SK-N-SH treated with all-trans-retinoic acid at 6 μM for 48 hours (cell line): ENCODE measurements at regions not wholly inside any gene's neighbourhood (a gene's known extent, or its start where the extent isn't known, plus 50 kb on each side); places are given as distances from the start of the nearest gene placed in this dataset.

ENCODE experiments used
- ATAC-seq: fragments of 200-7000 bp; cut with Tn5 transposase; 3 replicates; pipeline ENCODE4 v1.9.1; 2020; ENCODE audit warnings: mild to moderate bottlenecking, moderate library complexity
- ARNTL ChIP-seq: fragments of 450-650 bp; formaldehyde crosslinking; IDR thresholded peaks from 2 replicates; pipeline ENCODE4 v1.5.0; 2020; ENCODE audit warnings: low read depth, mild to moderate bottlenecking, moderate library complexity, borderline replicate concordance
- BACH2 ChIP-seq: fragments of 250-450 bp; sonication (Bioruptor Pico); IDR thresholded peaks from 2 replicates; pipeline ENCODE4 v1.9.0; 2021; ENCODE audit warnings: mild to moderate bottlenecking, borderline replicate concordance
- CSDC2 ChIP-seq: fragments of 250-450 bp; sonication (Bioruptor Pico); IDR thresholded peaks from 2 replicates; pipeline ENCODE4 v1.5.0; 2020; ENCODE audit warnings: mild to moderate bottlenecking, moderate library complexity
- CSRNP3 ChIP-seq: fragments of 250-450 bp; sonication (Bioruptor Pico); IDR thresholded peaks from 2 replicates; pipeline ENCODE4 v1.5.1; 2021; ENCODE audit warnings: mild to moderate bottlenecking, moderate library complexity
- ESRRG ChIP-seq: fragments of 250-450 bp; sonication (Bioruptor Pico); IDR thresholded peaks from 2 replicates; pipeline ENCODE4 v1.6.1; 2021; ENCODE audit warnings: mild to moderate bottlenecking
- GLIS3 ChIP-seq: fragments of 250-450 bp; sonication (Bioruptor Pico); IDR thresholded peaks from 2 replicates; pipeline ENCODE4 v1.5.0; 2020; ENCODE audit warnings: mild to moderate bottlenecking, moderate library complexity
- ISL1 ChIP-seq: fragments of 250-450 bp; sonication (Bioruptor Pico); IDR thresholded peaks from 2 replicates; pipeline ENCODE4 v2.1.2; 2022; ENCODE audit warnings: mild to moderate bottlenecking, moderate library complexity
- OSR1 ChIP-seq: fragments of 250-450 bp; sonication (Bioruptor Pico); IDR thresholded peaks from 2 replicates; pipeline ENCODE4 v1.8.0; 2022; ENCODE audit warnings: moderate library complexity, mild to moderate bottlenecking, inconsistent platforms
- POU6F1 ChIP-seq: fragments of 250-450 bp; sonication (Bioruptor Pico); IDR thresholded peaks from 2 replicates; pipeline ENCODE4 v1.8.0; 2021; ENCODE audit warnings: low read depth, mild to moderate bottlenecking, moderate library complexity, borderline replicate concordance
- PPARA ChIP-seq: fragments of 250-450 bp; sonication (Bioruptor Pico); IDR thresholded peaks from 2 replicates; pipeline ENCODE4 v1.5.0; 2020; ENCODE audit warnings: mild to moderate bottlenecking, borderline replicate concordance
- RARB ChIP-seq: fragments of 250-450 bp; sonication (Bioruptor Pico); IDR thresholded peaks from 2 replicates; pipeline ENCODE4 v1.8.0; 2021; ENCODE audit warnings: mild to moderate bottlenecking, moderate library complexity
- TCF4 ChIP-seq: fragments of 250-450 bp; sonication (Bioruptor Pico); IDR thresholded peaks from 2 replicates; pipeline ENCODE4 v1.8.0; 2021; ENCODE audit warnings: mild to moderate bottlenecking, moderate library complexity, borderline replicate concordance
- TOX ChIP-seq: fragments of 250-450 bp; sonication (Bioruptor Pico); IDR thresholded peaks from 2 replicates; pipeline ENCODE4 v1.8.0; 2021; ENCODE audit warnings: mild to moderate bottlenecking, moderate library complexity, borderline replicate concordance
- ZC3H10 ChIP-seq: fragments of 250-450 bp; sonication (Bioruptor Pico); IDR thresholded peaks from 2 replicates; pipeline ENCODE4 v1.5.1; 2021; ENCODE audit warnings: mild to moderate bottlenecking, moderate library complexity
- ZFP3 ChIP-seq: fragments of 250-450 bp; sonication (Bioruptor Pico); IDR thresholded peaks from 2 replicates; pipeline ENCODE4 v1.5.0; 2020; ENCODE audit warnings: mild to moderate bottlenecking, moderate library complexity
- ZFP30 ChIP-seq: fragments of 450-650 bp; formaldehyde crosslinking; IDR thresholded peaks from 2 replicates; pipeline ENCODE4 v1.5.0; 2022; ENCODE audit warnings: mild to moderate bottlenecking, moderate library complexity
- ZNF565 ChIP-seq: fragments of 450-650 bp; formaldehyde crosslinking; conservative IDR thresholded peaks from 2 replicates; pipeline ENCODE4 v1.5.0; 2020; ENCODE audit warnings: low read depth, mild to moderate bottlenecking, moderate library complexity
- ZNF8 ChIP-seq: fragments of 450-650 bp; formaldehyde crosslinking; IDR thresholded peaks from 2 replicates; pipeline ENCODE4 v1.5.0; 2020; ENCODE audit warnings: mild to moderate bottlenecking, moderate library complexity
- TF ChIP-seq, protein P1 (sequence below): fragments of 250-450 bp; sonication (Bioruptor Pico); IDR thresholded peaks from 2 replicates; pipeline ENCODE4 v1.8.0; 2020; ENCODE audit warnings: mild to moderate bottlenecking, moderate library complexity, borderline replicate concordance
- TF ChIP-seq, protein P2 (sequence below): fragments of 250-450 bp; sonication (Bioruptor Pico); IDR thresholded peaks from 2 replicates; pipeline ENCODE4 v1.5.0; 2020; ENCODE audit warnings: mild to moderate bottlenecking, moderate library complexity
- TF ChIP-seq, protein P3 (sequence below): fragments of 250-450 bp; sonication (Bioruptor Pico); IDR thresholded peaks from 2 replicates; pipeline ENCODE4 v1.5.1; 2020; ENCODE audit warnings: low read depth, mild to moderate bottlenecking, moderate library complexity

DNA sequence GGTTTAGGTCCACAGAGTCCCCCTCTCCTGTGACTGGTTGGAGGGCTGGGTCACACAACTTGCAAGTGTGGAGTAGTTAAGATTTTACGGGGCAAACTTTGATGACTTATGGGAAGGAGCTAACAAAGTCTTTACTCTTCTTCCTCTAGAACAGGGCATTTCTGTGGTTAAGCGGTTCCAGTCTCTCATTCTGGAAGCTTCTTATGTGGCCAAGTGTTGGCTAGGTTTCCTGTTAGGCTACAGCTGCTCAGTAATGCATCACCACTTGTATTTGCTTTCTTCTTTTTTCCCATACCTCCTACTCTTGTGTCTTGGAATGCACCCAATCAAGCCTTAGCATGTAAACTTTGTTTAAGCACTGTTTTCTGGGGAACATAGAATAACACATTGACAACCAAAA is 100.6 kb upstream of the PLAAT1 start:
- ATAC-seq, result no peak
- TF ChIP-seq ZC3H10 (CRISPR knock-in tag) (no peak), ZFP3 (no peak), RARB (CRISPR knock-in tag) (no peak), TOX (no peak)

DNA sequence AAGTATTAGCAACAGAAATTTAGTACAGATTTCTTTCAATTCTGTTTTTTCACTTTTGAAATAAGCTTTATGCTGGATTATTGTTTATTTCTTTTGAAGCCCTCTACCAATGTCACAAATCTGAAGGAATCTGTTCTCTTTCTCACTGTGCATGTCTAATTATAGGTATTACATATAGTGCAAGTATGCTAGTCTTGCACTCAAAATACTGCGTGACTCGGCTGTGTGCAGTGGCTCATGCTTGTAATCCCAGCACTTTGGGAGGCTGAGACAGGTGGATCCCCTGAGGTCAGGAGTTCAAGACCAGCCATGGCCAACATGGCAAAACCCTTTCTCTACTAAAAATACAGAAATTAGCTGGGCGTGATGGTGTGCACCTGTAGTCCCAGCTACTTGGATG is 95.8 kb upstream of the PLAAT1 start:
- no peak for ATAC-seq

GRCh38 chr3:193148688-193149473 is 92.1 kb upstream of the PLAAT1 start:
- no peak for ATAC-seq

More for the DNA sequence above, 95.8 kb upstream of the PLAAT1 start:
- no peak for TF ChIP-seq POU6F1 (CRISPR knock-in tag)
- TF ChIP-seq CSRNP3 (CRISPR knock-in tag), result no peak
- TF ChIP-seq ISL1 (CRISPR knock-in tag), result no peak
- TF ChIP-seq ZC3H10 (CRISPR knock-in tag), result no peak
- TF ChIP-seq GLIS3 (CRISPR knock-in tag), result no peak
- no peak for TF ChIP-seq CSDC2 (CRISPR knock-in tag)
- no peak for TF ChIP-seq ZNF8 (CRISPR knock-in tag)
- no peak for TF ChIP-seq RARB (CRISPR knock-in tag)
- TF ChIP-seq BACH2, result no peak
- TF ChIP-seq, protein P1, sequence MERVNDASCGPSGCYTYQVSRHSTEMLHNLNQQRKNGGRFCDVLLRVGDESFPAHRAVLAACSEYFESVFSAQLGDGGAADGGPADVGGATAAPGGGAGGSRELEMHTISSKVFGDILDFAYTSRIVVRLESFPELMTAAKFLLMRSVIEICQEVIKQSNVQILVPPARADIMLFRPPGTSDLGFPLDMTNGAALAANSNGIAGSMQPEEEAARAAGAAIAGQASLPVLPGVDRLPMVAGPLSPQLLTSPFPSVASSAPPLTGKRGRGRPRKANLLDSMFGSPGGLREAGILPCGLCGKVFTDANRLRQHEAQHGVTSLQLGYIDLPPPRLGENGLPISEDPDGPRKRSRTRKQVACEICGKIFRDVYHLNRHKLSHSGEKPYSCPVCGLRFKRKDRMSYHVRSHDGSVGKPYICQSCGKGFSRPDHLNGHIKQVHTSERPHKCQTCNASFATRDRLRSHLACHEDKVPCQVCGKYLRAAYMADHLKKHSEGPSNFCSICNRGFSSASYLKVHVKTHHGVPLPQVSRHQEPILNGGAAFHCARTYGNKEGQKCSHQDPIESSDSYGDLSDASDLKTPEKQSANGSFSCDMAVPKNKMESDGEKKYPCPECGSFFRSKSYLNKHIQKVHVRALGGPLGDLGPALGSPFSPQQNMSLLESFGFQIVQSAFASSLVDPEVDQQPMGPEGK (CRISPR knock-in tag), result no peak
- TF ChIP-seq TOX, result no peak
- TF ChIP-seq TCF4 (CRISPR knock-in tag), result no peak
- no peak for TF ChIP-seq ESRRG (CRISPR knock-in tag)

GRCh38 chr3:193149998-193150397 is 91.0 kb upstream of the PLAAT1 start:
- no peak for ATAC-seq
- TF ChIP-seq ZC3H10 (CRISPR knock-in tag) (no peak), CSRNP3 (CRISPR knock-in tag) (no peak), TCF4 (CRISPR knock-in tag) (no peak), ZNF8 (CRISPR knock-in tag) (no peak)
- TF ChIP-seq, protein P2, sequence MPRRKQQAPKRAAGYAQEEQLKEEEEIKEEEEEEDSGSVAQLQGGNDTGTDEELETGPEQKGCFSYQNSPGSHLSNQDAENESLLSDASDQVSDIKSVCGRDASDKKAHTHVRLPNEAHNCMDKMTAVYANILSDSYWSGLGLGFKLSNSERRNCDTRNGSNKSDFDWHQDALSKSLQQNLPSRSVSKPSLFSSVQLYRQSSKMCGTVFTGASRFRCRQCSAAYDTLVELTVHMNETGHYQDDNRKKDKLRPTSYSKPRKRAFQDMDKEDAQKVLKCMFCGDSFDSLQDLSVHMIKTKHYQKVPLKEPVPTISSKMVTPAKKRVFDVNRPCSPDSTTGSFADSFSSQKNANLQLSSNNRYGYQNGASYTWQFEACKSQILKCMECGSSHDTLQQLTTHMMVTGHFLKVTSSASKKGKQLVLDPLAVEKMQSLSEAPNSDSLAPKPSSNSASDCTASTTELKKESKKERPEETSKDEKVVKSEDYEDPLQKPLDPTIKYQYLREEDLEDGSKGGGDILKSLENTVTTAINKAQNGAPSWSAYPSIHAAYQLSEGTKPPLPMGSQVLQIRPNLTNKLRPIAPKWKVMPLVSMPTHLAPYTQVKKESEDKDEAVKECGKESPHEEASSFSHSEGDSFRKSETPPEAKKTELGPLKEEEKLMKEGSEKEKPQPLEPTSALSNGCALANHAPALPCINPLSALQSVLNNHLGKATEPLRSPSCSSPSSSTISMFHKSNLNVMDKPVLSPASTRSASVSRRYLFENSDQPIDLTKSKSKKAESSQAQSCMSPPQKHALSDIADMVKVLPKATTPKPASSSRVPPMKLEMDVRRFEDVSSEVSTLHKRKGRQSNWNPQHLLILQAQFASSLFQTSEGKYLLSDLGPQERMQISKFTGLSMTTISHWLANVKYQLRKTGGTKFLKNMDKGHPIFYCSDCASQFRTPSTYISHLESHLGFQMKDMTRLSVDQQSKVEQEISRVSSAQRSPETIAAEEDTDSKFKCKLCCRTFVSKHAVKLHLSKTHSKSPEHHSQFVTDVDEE (CRISPR knock-in tag), result no peak
- TF ChIP-seq, protein P3, sequence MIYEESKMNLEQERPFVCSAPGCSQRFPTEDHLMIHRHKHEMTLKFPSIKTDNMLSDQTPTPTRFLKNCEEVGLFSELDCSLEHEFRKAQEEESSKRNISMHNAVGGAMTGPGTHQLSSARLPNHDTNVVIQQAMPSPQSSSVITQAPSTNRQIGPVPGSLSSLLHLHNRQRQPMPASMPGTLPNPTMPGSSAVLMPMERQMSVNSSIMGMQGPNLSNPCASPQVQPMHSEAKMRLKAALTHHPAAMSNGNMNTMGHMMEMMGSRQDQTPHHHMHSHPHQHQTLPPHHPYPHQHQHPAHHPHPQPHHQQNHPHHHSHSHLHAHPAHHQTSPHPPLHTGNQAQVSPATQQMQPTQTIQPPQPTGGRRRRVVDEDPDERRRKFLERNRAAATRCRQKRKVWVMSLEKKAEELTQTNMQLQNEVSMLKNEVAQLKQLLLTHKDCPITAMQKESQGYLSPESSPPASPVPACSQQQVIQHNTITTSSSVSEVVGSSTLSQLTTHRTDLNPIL, result no peak

More at GRCh38 chr3:193148688-193149473, 92.1 kb upstream of the PLAAT1 start:
- TF ChIP-seq OSR1 (CRISPR knock-in tag), result no peak
- no peak for TF ChIP-seq ISL1 (CRISPR knock-in tag)
- no peak for TF ChIP-seq RARB (CRISPR knock-in tag)
- TF ChIP-seq, protein P2 (CRISPR knock-in tag), result no peak
- TF ChIP-seq ZNF565 (CRISPR knock-in tag), result no peak
- TF ChIP-seq ZNF8 (CRISPR knock-in tag), result no peak
- no peak for TF ChIP-seq TOX
- no peak for TF ChIP-seq ZFP3
- TF ChIP-seq ARNTL, result no peak
- TF ChIP-seq PPARA (CRISPR knock-in tag), result no peak
- no peak for TF ChIP-seq ZFP30 (CRISPR knock-in tag)
